HG02973 (cell line): ENCODE measurements at regions not wholly inside any gene's neighbourhood (a gene's known extent, or its start where the extent isn't known, plus 50 kb on each side); places are given as distances from the start of the nearest gene placed in this dataset.

Experiments used
- ATAC-seq: cut with Tn5 transposase; IDR thresholded peaks from one replicate; pipeline ENCODE4 v1.9.1; 2021; ENCODE audit warnings: moderate library complexity; ENCODE audit not compliant: unreplicated experiment

GRCh38 chr16:65989861-65990604 lies 376.5 kb upstream of the CDH5 start:
- no peak for ATAC-seq

- no peak for ATAC-seq
Observed at GRCh38 chr16:65988024-65988595, 378.4 kb upstream of the CDH5 start.

- ATAC-seq, result no peak
Observed at GRCh38 chr16:65984296-65984695, 382.2 kb upstream of the CDH5 start.

GRCh38 chr16:65981057-65981456 lies 385.4 kb upstream of the CDH5 start:
- ATAC-seq, result no peak

GRCh38 chr16:65975049-65975708 lies 391.3 kb upstream of the CDH5 start:
- no peak for ATAC-seq

- no peak for ATAC-seq
Observed at GRCh38 chr16:65967376-65967775, 399.1 kb upstream of the CDH5 start.

GRCh38 chr16:65965628-65966027 lies 400.9 kb upstream of the CDH5 start:
- ATAC-seq, result no peak

- no peak for ATAC-seq
Observed at GRCh38 chr16:65964752-65965151, 401.7 kb upstream of the CDH5 start.

GRCh38 chr16:65961476-65962143 lies 404.9 kb upstream of the CDH5 start:
- ATAC-seq, result no peak

- no peak for ATAC-seq
Observed at GRCh38 chr16:65959983-65960382, 406.5 kb upstream of the CDH5 start.

- no peak for ATAC-seq
Observed at GRCh38 chr16:65958086-65958485, 408.4 kb upstream of the CDH5 start.

- ATAC-seq, result no peak
Observed at GRCh38 chr16:65956100-65956499, 410.4 kb upstream of the CDH5 start.

- no peak for ATAC-seq
Observed at GRCh38 chr16:65954446-65954845, 412.0 kb upstream of the CDH5 start.

GRCh38 chr16:65950211-65950610 lies 416.3 kb upstream of the CDH5 start:
- no peak for ATAC-seq

- ATAC-seq, result no peak
Observed at GRCh38 chr16:65948361-65948760, 418.1 kb upstream of the CDH5 start.

GRCh38 chr16:65947951-65948350 lies 418.5 kb upstream of the CDH5 start:
- ATAC-seq, result no peak

GRCh38 chr16:65945493-65945892 lies 421.0 kb upstream of the CDH5 start:
- ATAC-seq, result no peak

GRCh38 chr16:65944361-65944760 lies 422.1 kb upstream of the CDH5 start:
- no peak for ATAC-seq

GRCh38 chr16:65940711-65941110 lies 425.8 kb upstream of the CDH5 start:
- no peak for ATAC-seq

- ATAC-seq, result no peak
Observed at GRCh38 chr16:65938083-65938482, 428.4 kb upstream of the CDH5 start.

GRCh38 chr16:65937455-65937854 lies 429.0 kb upstream of the CDH5 start:
- ATAC-seq, result no peak

GRCh38 chr16:65936096-65936495 lies 430.4 kb upstream of the CDH5 start:
- no peak for ATAC-seq
